ENCODE measurements at regions not wholly inside any gene's neighbourhood (a gene's known extent, or its start where the extent isn't known, plus 50 kb on each side); places are given as distances from the start of the nearest gene placed in this dataset.
"Not testable (repeated sequence)": the region's sequence is repeated elsewhere in the genome, so short reads cannot be mapped to it uniquely, and the experiment has no call there.

- DNase-seq = no peak
These were observed 241.3 kb upstream of the SFRP2 start for GRCh38 chr4:154030152-154030551.

- DNase-seq = no peak
These were observed 240.3 kb upstream of the SFRP2 start for GRCh38 chr4:154029171-154029570.

GRCh38 chr4:154025110-154025509, 236.2 kb upstream of the SFRP2 start:
- no peak for DNase-seq

DNA sequence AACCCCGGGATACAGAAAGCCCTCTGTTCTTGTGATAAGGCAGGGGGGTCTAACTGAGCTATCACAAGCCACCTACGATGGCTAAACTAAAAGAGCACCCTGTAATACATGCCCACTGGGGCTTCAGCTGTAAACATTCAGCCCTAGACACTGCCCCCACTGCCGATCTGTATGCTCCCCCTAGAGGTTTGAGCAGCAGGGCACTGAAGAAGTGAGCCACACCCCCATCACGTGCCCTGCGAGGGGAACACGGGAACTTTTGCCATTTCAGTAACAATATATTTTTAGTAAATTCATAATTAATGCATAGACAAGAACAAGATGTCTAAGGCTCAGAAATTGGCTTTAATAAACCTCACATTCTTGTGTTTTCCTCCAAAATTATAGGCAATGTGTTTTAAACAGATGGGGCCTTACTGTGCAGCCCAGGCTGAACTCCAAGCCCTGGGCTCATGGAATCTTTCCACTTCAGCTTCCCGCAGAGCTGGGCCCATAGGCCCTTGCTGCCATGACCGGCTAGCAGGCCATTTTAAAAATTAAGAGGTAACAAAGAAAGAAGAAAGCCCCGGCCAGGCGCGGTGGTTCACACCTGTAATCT, 235.3 kb upstream of the SFRP2 start:
- DNase-seq = no peak

DNA sequence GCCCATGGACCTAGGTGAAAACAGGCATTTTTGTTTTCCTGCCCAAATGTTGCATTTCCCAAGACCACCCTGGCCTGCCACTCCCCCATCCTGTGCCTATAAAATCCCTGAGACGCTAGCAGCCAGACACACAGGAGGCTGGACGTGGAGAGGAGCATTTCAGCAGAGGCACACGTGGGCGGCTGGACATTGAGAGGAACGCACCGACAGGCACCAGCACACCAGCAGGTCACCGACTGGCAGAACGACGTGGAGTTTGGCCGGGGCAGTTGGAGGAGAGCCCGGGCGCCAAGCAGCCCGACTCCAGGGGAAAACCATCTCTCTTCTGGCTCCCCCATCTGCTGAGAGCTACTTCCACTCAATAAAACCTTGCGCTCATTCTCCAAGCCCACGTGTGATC, 234.8 kb upstream of the SFRP2 start:
- DNase-seq = not testable (repeated sequence)

DNA sequence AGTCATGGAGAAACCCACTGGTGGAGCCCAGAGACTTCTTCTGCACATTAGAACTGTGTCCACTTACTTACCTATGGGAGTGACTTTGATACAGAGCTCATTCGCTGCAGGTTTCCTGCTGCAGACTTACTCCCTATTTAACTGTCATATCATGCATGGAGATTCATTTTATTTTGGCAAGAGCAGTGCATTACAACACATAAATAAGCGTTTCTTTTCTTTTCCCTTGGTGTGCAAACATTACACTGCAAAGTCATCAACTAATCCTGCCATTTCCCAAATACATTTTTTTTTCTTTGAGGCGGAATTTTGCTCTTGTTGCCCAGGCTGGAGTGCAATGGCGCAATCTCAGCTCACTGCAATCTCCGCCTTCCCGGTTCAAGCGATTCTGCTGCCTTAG, 230.9 kb upstream of the SFRP2 start:
- no peak for DNase-seq

DNA sequence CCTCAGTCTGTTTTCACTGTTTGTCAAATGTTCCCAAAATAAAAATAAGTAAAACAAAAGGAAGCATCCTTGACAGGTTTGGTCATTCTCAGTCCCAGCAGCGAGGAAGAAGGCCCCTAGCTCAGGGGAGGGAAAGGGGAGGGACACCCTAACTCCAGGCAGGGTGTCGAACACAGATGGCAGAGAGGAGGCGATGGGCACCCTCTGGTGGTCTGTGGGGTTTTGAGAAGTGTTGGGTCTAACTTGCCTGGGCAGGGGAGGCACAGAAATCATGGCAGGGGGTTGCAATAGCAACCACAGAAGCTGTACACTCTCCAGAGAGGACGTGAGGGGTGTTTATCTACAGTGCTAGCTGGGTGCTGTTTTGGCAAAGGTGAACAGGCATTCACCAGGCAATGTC, 229.8 kb upstream of the SFRP2 start:
- no peak for DNase-seq

DNA sequence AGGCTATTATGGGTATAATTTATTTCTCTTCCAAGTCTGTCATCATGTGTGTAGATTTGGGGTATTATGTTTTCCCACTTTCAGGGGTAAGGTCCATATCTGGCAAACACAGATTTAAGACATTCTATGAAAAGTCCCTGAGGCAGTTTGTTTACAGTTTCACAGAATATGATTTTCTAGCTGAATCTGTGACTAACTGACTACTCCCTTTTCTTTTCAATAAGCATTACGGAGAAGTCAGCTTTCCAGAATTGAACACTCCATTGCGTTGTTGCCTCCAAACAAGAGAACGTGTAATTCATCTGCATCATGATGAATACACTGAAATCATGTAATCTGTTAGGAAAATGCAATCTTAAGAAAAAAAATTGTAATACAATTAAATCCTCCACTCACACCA, 226.7 kb upstream of the SFRP2 start:
- no peak for DNase-seq

GRCh38 chr4:154014407-154015321, 225.8 kb upstream of the SFRP2 start:
- no peak for DNase-seq

DNA sequence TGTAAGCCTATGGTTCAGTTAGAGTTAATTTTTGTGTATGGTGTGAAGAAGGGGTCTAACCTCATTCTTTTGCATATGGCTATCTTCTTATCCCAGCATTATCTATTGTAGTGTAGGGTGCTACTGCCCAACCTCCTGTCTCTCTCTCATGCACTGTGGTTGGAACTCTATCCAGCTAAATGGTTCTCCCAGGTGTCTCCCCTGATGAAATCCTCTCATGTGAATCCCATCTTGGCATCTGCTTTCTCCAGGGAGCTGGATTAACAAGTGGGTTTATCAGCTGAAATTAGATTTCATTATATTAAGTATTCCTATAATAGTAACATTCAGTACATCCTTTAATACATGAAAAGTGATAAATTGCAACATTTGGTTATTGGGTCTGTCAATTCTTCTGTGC, 224.7 kb upstream of the SFRP2 start:
- no peak for DNase-seq

GRCh38 chr4:154010371-154010770, 221.5 kb upstream of the SFRP2 start:
- DNase-seq = no peak

GRCh38 chr4:154009788-154010187, 220.9 kb upstream of the SFRP2 start:
- no peak for DNase-seq

DNA sequence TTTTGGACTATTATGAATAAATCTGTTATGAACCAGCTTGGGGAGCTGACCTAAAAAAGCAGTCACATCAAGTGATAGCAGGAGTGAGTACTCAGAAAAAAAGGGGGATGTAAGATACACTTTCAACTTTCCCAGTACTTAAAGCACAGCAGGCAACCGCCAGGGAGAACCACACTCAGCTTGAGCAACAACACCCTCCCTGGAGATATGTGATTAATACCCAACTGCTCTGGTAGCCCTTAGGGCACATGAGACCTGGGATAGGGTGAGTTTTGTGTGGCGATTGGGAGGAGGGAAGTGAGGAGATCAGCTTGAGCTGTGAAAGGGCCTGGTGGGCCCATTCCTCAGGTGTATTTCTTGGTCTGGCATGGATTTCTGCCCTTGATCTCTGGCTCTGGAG, 220.3 kb upstream of the SFRP2 start:
- no peak for DNase-seq

DNA sequence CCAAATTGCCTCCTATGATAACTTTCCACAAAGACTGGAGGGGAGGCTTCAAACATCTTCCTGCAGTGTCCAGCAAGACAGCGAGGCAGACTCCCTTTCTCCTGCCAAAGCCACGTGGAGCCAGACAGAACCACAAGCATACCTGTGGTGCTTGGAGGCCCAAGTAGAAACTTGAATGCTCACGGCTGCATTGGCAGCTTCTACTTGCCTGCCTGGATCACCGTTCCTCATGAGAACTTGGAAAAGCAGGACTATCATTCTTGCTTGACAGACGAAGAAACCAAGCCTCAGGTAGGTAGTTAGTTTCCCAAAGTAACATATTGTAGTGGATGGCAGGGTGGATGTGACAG, 216.3 kb upstream of the SFRP2 start:
- no peak for DNase-seq

- no peak for DNase-seq
These were observed 215.8 kb upstream of the SFRP2 start for GRCh38 chr4:154004507-154005170.

GRCh38 chr4:154004016-154004415, 215.1 kb upstream of the SFRP2 start:
- DNase-seq = no peak

DNA sequence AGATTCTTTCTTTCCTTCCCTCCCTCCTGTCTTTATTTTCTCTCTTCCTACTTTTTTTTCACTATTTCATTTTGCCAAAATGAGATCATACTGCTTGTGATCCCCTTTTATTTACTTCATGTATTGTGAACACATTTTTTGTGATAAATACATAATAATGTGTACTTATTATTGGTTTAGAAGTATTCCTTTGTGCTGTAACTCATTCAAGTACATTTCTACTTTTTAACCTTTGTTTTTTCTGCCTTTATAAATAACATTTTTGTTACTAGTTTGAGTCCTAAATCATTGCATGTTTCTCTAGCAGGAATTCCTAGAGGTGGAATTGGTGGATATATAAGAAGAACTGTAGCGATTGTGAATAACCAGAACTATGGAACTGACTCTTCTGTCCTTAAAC, 214.5 kb upstream of the SFRP2 start:
- no peak for DNase-seq

DNA sequence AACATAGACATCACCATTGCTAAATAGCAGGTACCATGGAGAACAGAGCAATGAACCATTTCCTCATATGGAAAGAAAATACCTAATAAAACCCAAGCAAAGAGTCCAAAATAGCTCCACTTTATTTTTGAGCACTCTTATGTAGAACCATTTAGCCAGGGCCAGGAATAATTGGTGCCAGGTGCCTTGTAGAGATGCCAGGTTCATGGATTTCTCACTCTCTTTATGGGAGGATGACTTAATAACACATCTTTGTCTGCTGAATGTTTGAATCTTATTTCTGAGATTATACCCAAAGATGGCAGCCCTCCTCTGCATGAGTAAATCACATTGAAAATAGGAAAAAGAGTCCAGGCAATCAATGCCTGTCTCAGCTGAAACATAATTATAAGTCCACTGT, 212.3 kb upstream of the SFRP2 start:
- DNase-seq = no peak

DNA sequence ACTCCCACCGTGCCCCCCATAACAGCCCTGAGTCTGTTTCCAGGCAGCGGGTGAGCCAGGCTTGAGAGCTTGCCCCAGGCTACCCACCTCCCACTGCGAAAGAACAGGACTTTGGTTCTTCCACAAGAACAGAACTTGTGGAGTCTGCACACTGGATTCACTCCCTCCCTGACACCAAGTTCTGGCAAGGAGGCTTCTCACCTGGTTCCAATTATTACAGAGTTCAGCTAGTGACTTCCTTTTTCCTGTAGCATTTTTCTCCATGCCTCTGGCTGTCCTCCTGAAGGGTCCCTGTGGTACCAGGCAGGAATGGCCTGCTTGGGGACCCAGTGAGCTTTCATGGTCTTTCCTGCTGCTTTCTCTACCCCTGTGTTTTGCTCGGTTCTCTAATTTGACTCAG, 208.6 kb upstream of the SFRP2 start:
- no peak for DNase-seq

DNA sequence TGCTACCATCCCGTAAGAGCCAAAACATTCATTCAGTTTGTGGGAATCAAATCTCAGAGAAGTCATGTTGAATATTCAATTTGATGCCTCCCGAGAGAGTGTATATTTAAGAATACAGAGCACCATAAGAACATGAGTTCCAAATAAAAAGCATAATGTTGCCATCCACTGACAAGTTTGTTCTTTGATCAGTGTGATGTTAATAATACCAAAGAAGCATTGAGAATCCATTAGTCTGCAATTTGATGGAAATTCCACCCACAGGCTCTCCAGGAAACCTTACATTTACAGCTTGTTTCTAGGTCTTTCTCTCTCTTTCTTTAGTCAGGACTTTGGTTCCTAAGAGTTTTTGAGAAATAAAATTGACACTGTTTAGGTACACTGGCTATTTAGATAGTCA, 200.6 kb upstream of the SFRP2 start:
- DNase-seq = no peak

DNA sequence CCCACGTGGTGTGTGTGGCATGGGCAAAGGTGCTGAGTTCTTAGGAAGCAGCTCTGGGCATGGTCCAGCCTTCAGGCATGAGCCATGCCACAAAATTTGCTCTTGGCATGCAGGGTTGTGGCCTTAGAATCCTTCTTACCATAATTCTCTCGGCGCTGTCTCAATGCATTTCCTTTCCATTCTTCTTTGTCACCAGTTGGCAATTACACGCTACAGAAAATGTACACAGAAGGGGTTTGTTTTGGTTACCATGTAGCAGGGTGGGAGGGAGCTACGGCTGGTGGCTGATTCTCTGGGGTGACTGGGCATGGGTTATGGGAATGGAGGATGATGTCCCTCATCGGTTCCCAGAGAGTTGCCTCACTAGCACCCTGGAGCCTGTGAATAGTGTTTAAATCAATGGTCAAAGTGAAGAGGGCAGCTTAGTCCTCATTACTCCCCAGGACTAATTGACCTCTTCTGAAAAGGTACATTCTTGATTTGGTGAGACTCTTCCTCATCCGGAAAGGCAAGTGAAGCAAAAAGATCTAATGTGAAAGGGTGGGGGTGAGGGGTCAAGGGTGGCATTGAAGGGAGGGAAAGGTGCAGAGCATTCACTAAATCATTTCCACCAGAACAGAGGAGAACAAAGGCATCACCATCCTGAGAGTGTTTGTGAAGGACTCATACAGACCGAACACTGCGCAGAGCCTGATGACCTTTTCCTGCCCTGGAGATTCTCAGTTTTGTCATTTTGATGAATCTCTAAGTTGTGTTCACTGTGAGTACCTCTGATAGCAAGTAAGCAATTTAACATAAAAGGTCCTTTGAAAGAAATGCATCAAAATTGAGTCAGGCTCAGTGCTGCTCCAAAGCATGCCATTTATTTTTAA, 199.8 kb upstream of the SFRP2 start:
- DNase-seq = no peak

- DNase-seq = no peak
These were observed 198.4 kb upstream of the SFRP2 start for GRCh38 chr4:153987291-153987690.

- no peak for DNase-seq
These were observed 188.1 kb upstream of the SFRP2 start for GRCh38 chr4:153976954-153977353.

Measured in NCI-H510A treated with DMSO at 0.1 percent for 48 hours (cell line).